Small intestine (tissue), 7 donors: ENCODE measurements at regions not wholly inside any gene's neighbourhood (a gene's known extent, or its start where the extent isn't known, plus 50 kb on each side); places are given as distances from the start of the nearest gene placed in this dataset.
"Not testable (repeated sequence)": the region's sequence is repeated elsewhere in the genome, so short reads cannot be mapped to it uniquely, and the experiment has no call there.

Source experiments
- DNase-seq, 2 donors: peaks; one replicate each; pipeline versions ENCODE4 v3.0.0 to v3.0.0-alpha.2; 2013
- FAIRE-seq: peaks from 2 replicates; lab custom pipeline; 2012; peaks lifted over from hg19 to GRCh38; lab: Jason Lieb, UNC
- H3K27ac ChIP-seq, 3 donors: one replicate each; pipeline ENCODE4 v1.5.1; 2013; ENCODE audit warnings: low read length in 2 of 3, mild to moderate bottlenecking in 2 of 3, control low read depth in 1 of 3, inconsistent platforms in 1 of 3, low read depth in 1 of 3, moderate library complexity in 1 of 3
- H3K27me3 ChIP-seq, 3 donors: one replicate each; pipeline ENCODE4 v1.6.1; 2013; ENCODE audit warnings: low read length in 3 of 3, inconsistent platforms in 1 of 3; ENCODE audit not compliant: control insufficient read depth in 3 of 3, insufficient read depth in 3 of 3
- H3K36me3 ChIP-seq, 3 donors: one replicate each; pipeline ENCODE4 v1.6.1; 2013; ENCODE audit warnings: low read length in 3 of 3, inconsistent platforms in 1 of 3, low read depth in 1 of 3, mild to moderate bottlenecking in 1 of 3, moderate library complexity in 1 of 3; ENCODE audit not compliant: control insufficient read depth in 3 of 3, insufficient read depth in 2 of 3
- H3K4me1 ChIP-seq, 3 donors: one replicate each; pipeline ENCODE4 v1.6.1; 2013; ENCODE audit warnings: low read length in 2 of 3, inconsistent platforms in 1 of 3, low read depth in 1 of 3, mild to moderate bottlenecking in 1 of 3, moderate library complexity in 1 of 3; ENCODE audit not compliant: control insufficient read depth in 3 of 3, insufficient read depth in 2 of 3
- H3K4me3 ChIP-seq, 3 donors: one replicate each; pipeline ENCODE4 v1.5.1; 2013; ENCODE audit warnings: low read length in 3 of 3, control low read depth in 1 of 3, inconsistent platforms in 1 of 3, low read depth in 1 of 3, mild to moderate bottlenecking in 1 of 3, moderate library complexity in 1 of 3
- H3K9me3 ChIP-seq, 2 donors: one replicate each; pipeline ENCODE4 v1.6.1; 2013; ENCODE audit warnings: low read depth in 1 of 2, low read length in 1 of 2; ENCODE audit not compliant: control insufficient read depth in 2 of 2, insufficient read depth in 1 of 2
- WGBS, 3 donors: extraction: QIAGEN DNeasy Blood & Tissue Kit; methylation state at CpG; one replicate each; pipeline ENCODE4 v1.1.7; 2013; 5-methylcytosine and 5-hydroxymethylcytosine counted together
- donor health status: healthy with polysubstance abuse.
- donor health status: control.
- donor health status: control.
- donor health status: Bipolar disorder and iron deficiency.
- donor health status: healthy.

- Histone ChIP-seq H3K4me1 (no peaks in the 10 kb centered on the region), H3K9me3 (no peaks in the 10 kb centered on the region), H3K36me3 (no peaks in the 10 kb centered on the region), H3K27me3 (no peaks in the 10 kb centered on the region), H3K4me3 (no peak overlapping the region), H3K27ac (no peak overlapping the region)
- FAIRE-seq (no peak), DNase-seq (no peak)
- 68 to 88% (median 76%) methylated on average over 1 of the region's 1 CpG for WGBS, 3 donors
Measured at GRCh38 chr1:186760446-186760845, 68.3 kb upstream of the PLA2G4A start.

- not testable (repeated sequence) for H3K4me1 ChIP-seq, H3K36me3 ChIP-seq, H3K27ac ChIP-seq, H3K27me3 ChIP-seq, FAIRE-seq, H3K9me3 ChIP-seq, H3K4me3 ChIP-seq
- peak; percentile 4 to 53 for DNase-seq
- WGBS, 3 donors = 90 to 97% (median 92%) methylated on average over 3 to 5 of the region's 8 CpGs
Measured at GRCh38 chr1:186758896-186759606, 69.7 kb upstream of the PLA2G4A start.

- WGBS, 3 donors = 79 to 84% (median 81%) methylated on average over 4 of the region's 4 CpGs
- FAIRE-seq = no peak
Measured at GRCh38 chr1:186757851-186758250, 70.9 kb upstream of the PLA2G4A start.

GRCh38 chr1:186754542-186755145 lies 74.1 kb upstream of the PLA2G4A start:
- 44 to 53% (median 50%) methylated on average over 3 of the region's 3 CpGs for WGBS, 3 donors
- no peak for DNase-seq
- no peaks in the 10 kb centered on the region for H3K4me1 ChIP-seq

More at GRCh38 chr1:186757851-186758250, 70.9 kb upstream of the PLA2G4A start:
- no peaks in the 10 kb centered on the region for H3K4me1 ChIP-seq
- no peak overlapping the region for H3K4me3 ChIP-seq
- no peaks in the 10 kb centered on the region for H3K9me3 ChIP-seq
- H3K36me3 ChIP-seq = no peaks in the 10 kb centered on the region
- H3K27me3 ChIP-seq = no peaks in the 10 kb centered on the region
- H3K27ac ChIP-seq = no peak overlapping the region
- DNase-seq = no peak

GRCh38 chr1:186753241-186753640 lies 73.0 kb upstream of the PTGS2 start:
- FAIRE-seq = no peak
- H3K27me3 ChIP-seq = no peaks in the 10 kb centered on the region
- 80 to 90% (median 88%) methylated on average over 4 of the region's 4 CpGs for WGBS, 3 donors

More at GRCh38 chr1:186754542-186755145, 74.1 kb upstream of the PLA2G4A start:
- H3K27me3 ChIP-seq = no peaks in the 10 kb centered on the region
- H3K9me3 ChIP-seq = no peaks in the 10 kb centered on the region
- no peak overlapping the region for H3K4me3 ChIP-seq
- H3K27ac ChIP-seq = no peak overlapping the region
- no peaks in the 10 kb centered on the region for H3K36me3 ChIP-seq
- no peak for FAIRE-seq

GRCh38 chr1:186750257-186750656 lies 70.0 kb upstream of the PTGS2 start:
- Histone ChIP-seq H3K27ac (no peak overlapping the region), H3K4me3 (no peak overlapping the region), H3K4me1 (no peaks in the 10 kb centered on the region), H3K27me3 (peaks cover 0 to 2% (median 0%) of the 10 kb centered on the region in 3 donors), H3K9me3 (peaks cover 0 to 14% of the 10 kb centered on the region in 2 donors), H3K36me3 (no peaks in the 10 kb centered on the region)
- DNase-seq (no peak), FAIRE-seq (no peak)
- 75 to 86% (median 77%) methylated on average over 1 of the region's 1 CpG for WGBS, 3 donors

More at GRCh38 chr1:186753241-186753640, 73.0 kb upstream of the PTGS2 start:
- no peaks in the 10 kb centered on the region for H3K36me3 ChIP-seq
- no peaks in the 10 kb centered on the region for H3K4me1 ChIP-seq
- H3K27ac ChIP-seq = no peak overlapping the region
- no peak overlapping the region for H3K4me3 ChIP-seq
- H3K9me3 ChIP-seq = peaks cover 0 to 4% of the 10 kb centered on the region in 2 donors
- no peak for DNase-seq

GRCh38 chr1:186749820-186750219 lies 69.6 kb upstream of the PTGS2 start:
- H3K9me3 ChIP-seq = peaks cover 0 to 14% of the 10 kb centered on the region in 2 donors
- no peaks in the 10 kb centered on the region for H3K36me3 ChIP-seq
- H3K27ac ChIP-seq = no peak overlapping the region
- H3K27me3 ChIP-seq = peaks cover 0 to 2% (median 0%) of the 10 kb centered on the region in 3 donors
- 80 to 89% (median 84%) methylated on average over 3 of the region's 3 CpGs for WGBS, 3 donors
- no peaks in the 10 kb centered on the region for H3K4me1 ChIP-seq
- DNase-seq (no peak), FAIRE-seq (no peak)
- no peak overlapping the region for H3K4me3 ChIP-seq

- Histone ChIP-seq H3K4me3 (no peak overlapping the region), H3K9me3 (peaks cover 0 to 14% of the 10 kb centered on the region in 2 donors), H3K27ac (no peak overlapping the region), H3K27me3 (peaks cover 0 to 2% (median 0%) of the 10 kb centered on the region in 3 donors), H3K36me3 (no peaks in the 10 kb centered on the region), H3K4me1 (no peaks in the 10 kb centered on the region)
- WGBS, 3 donors = 83 to 93% (median 90%) methylated on average over 2 of the region's 2 CpGs
- FAIRE-seq = no peak
- DNase-seq = no peak
Measured at GRCh38 chr1:186747661-186748060, 67.4 kb upstream of the PTGS2 start.
